MG63 (cell line): ENCODE measurements at regions not wholly inside any gene's neighbourhood (a gene's known extent, or its start where the extent isn't known, plus 50 kb on each side); places are given as distances from the start of the nearest gene placed in this dataset.

Experiments used
- DNase-seq: peaks from one replicate; pipeline ENCODE4 v3.0.0-alpha.2; 2020
- H3K27me3 ChIP-seq: fragments of 250-450 bp; sonication (Bioruptor Pico); 2 replicates; pipeline ENCODE4 v1.5.1; 2020; ENCODE audit warnings: mild to moderate bottlenecking, moderate library complexity
- H3K36me3 ChIP-seq: fragments of 250-450 bp; sonication (Bioruptor Pico); 2 replicates; pipeline ENCODE4 v1.5.1; 2020; ENCODE audit warnings: mild to moderate bottlenecking, moderate library complexity
- H3K4me3 ChIP-seq: fragments of 250-450 bp; sonication (Bioruptor Pico); 2 replicates; pipeline ENCODE4 v1.5.1; 2020; ENCODE audit warnings: mild to moderate bottlenecking, moderate library complexity
- H3K9me3 ChIP-seq: fragments of 250-450 bp; sonication (Bioruptor Pico); 2 replicates; pipeline ENCODE4 v1.5.1; 2020; ENCODE audit warnings: mild to moderate bottlenecking, moderate library complexity

DNA sequence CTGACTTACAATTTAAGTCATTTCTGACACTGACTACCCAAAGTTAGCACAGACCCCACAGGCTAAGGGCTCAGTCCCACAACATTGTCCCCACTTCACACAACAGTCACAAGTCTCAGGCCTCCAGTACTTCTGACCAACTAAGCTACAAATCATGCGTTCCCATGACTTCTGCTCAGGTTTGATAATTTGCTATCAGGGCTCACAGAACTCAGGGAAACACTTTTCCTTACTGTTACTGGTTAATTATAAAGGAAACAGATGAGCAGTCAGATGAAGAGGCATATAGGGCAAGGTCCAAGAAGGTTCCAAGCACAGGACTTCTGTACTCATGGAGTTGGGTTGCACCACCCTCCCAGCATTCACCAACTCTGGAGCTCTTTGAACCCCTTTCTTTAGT lies 151.2 kb upstream of the TNR start:
- DNase-seq: no peak
- Histone ChIP-seq H3K9me3 (no peaks in the 10 kb centered on the region), H3K27me3 (no peaks in the 10 kb centered on the region), H3K36me3 (no peaks in the 10 kb centered on the region), H3K4me3 (no peak overlapping the region)

- Histone ChIP-seq H3K9me3 (no peaks in the 10 kb centered on the region), H3K27me3 (no peaks in the 10 kb centered on the region), H3K4me3 (no peak overlapping the region), H3K36me3 (no peaks in the 10 kb centered on the region)
- no peak for DNase-seq
Observed at GRCh38 chr1:175893192-175893591, 149.8 kb upstream of the TNR start.

DNA sequence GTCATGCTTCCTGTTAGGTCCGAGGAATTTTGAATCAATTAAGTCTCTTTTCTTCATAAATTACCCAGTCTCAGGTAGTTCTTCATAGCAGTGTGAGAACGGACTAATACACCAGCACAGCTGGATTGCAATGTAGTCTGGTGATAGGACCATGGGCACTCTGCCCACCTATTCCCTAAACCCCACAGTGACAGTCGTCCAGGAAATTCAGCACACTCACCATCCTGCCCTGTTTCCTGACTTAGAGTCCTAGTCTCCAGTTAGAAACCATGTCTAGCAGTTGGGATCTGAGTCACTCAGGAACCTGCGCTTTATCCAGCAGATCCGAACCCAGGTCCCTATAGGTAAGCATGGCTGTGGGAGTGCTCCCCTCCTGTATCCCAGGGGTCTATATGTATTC lies 149.3 kb upstream of the TNR start:
- H3K4me3 ChIP-seq: no peak overlapping the region
- no peaks in the 10 kb centered on the region for H3K36me3 ChIP-seq
- DNase-seq: no peak
- H3K9me3 ChIP-seq: no peaks in the 10 kb centered on the region
- no peaks in the 10 kb centered on the region for H3K27me3 ChIP-seq

DNA sequence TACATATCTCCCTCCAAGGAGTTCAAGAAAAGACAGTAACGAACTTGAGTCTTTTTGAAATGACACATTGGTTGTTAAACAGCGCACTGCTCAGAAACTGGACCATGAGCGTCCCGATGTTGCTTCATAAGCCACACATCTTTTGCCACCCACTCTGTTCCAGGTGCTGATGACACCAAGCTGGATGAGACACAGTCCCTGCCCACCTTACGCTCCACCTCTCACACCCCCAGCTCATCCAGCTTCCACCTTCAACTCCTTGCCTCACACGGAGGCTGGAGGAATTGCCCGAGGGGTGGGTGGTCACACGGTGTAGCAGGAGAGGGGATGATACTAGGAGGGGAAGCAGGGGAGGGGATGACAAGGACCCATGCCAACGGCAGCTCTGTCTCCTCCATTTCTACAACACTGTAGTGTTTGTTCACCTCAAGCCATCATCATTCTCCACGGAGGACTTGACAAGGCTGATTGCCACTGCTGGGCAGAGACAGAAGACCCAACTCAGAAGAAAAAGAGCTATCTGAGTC lies 148.5 kb upstream of the TNR start:
- Histone ChIP-seq H3K9me3 (no peaks in the 10 kb centered on the region), H3K27me3 (no peaks in the 10 kb centered on the region), H3K4me3 (no peak overlapping the region), H3K36me3 (no peaks in the 10 kb centered on the region)
- DNase-seq: no peak

GRCh38 chr1:175890958-175891357 lies 147.6 kb upstream of the TNR start:
- Histone ChIP-seq H3K9me3 (no peaks in the 10 kb centered on the region), H3K27me3 (no peaks in the 10 kb centered on the region), H3K36me3 (no peaks in the 10 kb centered on the region), H3K4me3 (no peak overlapping the region)
- DNase-seq: no peak

- DNase-seq: no peak
- H3K9me3 ChIP-seq: no peaks in the 10 kb centered on the region
- no peaks in the 10 kb centered on the region for H3K36me3 ChIP-seq
- H3K4me3 ChIP-seq: no peak overlapping the region
- H3K27me3 ChIP-seq: no peaks in the 10 kb centered on the region
Observed at GRCh38 chr1:175889848-175890247, 146.5 kb upstream of the TNR start.

GRCh38 chr1:175888996-175889395 lies 145.6 kb upstream of the TNR start:
- Histone ChIP-seq H3K27me3 (no peaks in the 10 kb centered on the region), H3K9me3 (no peaks in the 10 kb centered on the region), H3K36me3 (no peaks in the 10 kb centered on the region), H3K4me3 (no peak overlapping the region)
- peak; percentile 39 for DNase-seq

DNA sequence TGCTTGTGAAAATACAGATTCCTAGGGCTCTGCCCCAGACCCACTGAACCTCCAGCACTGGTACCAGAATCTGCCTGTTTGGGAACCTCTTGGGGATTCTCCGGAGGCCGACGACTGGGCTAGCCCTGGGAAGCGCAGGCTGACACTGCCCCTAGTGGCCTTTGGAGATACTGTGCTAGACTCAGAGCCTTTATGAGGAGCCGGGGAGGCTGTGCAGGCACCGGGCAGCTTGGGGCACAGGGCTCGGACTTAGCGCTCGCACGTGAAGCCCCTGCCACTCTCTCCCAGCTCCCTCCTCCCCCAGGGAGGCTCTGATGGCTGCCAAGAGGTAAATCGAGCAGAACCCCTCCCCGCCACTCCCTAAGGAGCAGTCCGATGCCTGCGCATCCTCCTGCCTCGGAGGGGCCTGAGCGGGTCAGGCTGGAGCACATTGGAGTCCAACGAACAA lies 144.6 kb upstream of the TNR start:
- Histone ChIP-seq H3K4me3 (no peak overlapping the region), H3K9me3 (no peaks in the 10 kb centered on the region), H3K27me3 (no peaks in the 10 kb centered on the region), H3K36me3 (no peaks in the 10 kb centered on the region)
- peak; percentile 50 for DNase-seq

GRCh38 chr1:175887521-175887920 lies 144.1 kb upstream of the TNR start:
- no peak overlapping the region for H3K4me3 ChIP-seq
- no peak for DNase-seq
- no peaks in the 10 kb centered on the region for H3K27me3 ChIP-seq
- no peaks in the 10 kb centered on the region for H3K9me3 ChIP-seq
- H3K36me3 ChIP-seq: no peaks in the 10 kb centered on the region

DNA sequence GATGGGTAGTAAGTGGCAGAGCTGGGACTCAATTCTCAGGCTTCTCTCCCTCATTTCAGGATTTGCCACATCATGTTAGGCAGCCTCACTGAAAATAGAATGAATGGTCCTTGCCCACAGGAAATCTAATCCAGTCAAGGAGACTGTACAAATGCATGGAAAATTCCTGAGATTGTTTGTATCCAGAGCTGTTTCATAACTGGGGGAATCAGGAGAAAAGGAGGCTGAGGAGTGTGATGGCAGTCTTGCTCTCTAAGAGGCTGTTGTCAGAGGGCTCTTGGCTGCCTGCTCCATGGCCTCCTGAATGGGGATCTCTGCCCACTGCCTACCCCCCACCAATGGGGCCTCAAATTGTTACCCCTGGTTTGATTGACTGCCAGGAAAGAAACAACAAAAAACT lies 141.9 kb upstream of the TNR start:
- H3K4me3 ChIP-seq: no peak overlapping the region
- no peaks in the 10 kb centered on the region for H3K9me3 ChIP-seq
- H3K36me3 ChIP-seq: no peaks in the 10 kb centered on the region
- no peaks in the 10 kb centered on the region for H3K27me3 ChIP-seq
- no peak for DNase-seq

GRCh38 chr1:175884369-175884768 lies 141.0 kb upstream of the TNR start:
- no peaks in the 10 kb centered on the region for H3K9me3 ChIP-seq
- H3K27me3 ChIP-seq: no peaks in the 10 kb centered on the region
- no peak overlapping the region for H3K4me3 ChIP-seq
- no peak for DNase-seq
- no peaks in the 10 kb centered on the region for H3K36me3 ChIP-seq

- H3K4me3 ChIP-seq: no peak overlapping the region
Observed at GRCh38 chr1:175882192-175882591, 138.8 kb upstream of the TNR start.

DNA sequence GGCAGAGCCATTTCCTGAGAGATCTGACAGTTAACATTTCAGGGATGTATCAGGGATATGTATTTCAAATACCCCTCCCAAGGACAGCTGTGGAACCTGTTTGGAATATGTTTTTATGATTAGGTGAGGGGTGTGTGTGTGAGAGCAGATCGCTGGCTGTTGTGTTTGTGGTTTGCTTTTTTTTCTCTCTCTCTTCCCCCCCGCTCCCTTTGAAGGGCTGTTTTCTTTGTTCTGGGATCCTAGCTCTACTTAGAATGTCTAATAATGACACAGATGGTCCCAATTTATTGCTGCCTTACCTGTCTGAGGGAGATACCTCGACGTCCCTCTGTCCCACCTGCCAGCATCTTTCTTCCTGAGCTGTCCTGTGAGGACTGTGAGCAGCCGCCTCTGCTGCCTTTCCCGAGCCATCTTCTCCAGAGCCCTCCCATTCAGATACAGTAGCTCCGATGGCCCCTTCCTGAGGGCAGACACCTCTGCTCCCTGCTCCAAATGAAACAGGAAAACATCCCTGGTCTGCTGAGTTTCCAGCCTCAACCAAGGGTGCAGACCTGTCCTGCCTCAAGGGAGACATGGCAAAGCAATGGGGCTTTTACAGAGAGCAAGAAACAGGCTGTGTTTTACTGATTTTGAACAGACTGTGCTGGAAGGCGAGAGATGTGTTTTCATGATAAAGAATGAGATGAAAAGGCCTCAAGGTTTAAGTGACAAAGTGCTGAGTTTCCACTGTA lies 138.0 kb upstream of the TNR start:
- H3K36me3 ChIP-seq: no peaks in the 10 kb centered on the region
- no peak overlapping the region for H3K4me3 ChIP-seq
- DNase-seq: no peak
- H3K27me3 ChIP-seq: no peaks in the 10 kb centered on the region
- H3K9me3 ChIP-seq: no peaks in the 10 kb centered on the region

More at GRCh38 chr1:175882192-175882591, 138.8 kb upstream of the TNR start:
- DNase-seq: no peak
- Histone ChIP-seq H3K27me3 (no peaks in the 10 kb centered on the region), H3K36me3 (no peaks in the 10 kb centered on the region), H3K9me3 (no peaks in the 10 kb centered on the region)

GRCh38 chr1:175878775-175879174 lies 135.4 kb upstream of the TNR start:
- Histone ChIP-seq H3K27me3 (no peaks in the 10 kb centered on the region), H3K9me3 (no peaks in the 10 kb centered on the region), H3K36me3 (no peaks in the 10 kb centered on the region), H3K4me3 (no peak overlapping the region)
- DNase-seq: no peak

GRCh38 chr1:175877939-175878737 lies 134.7 kb upstream of the TNR start:
- Histone ChIP-seq H3K9me3 (no peaks in the 10 kb centered on the region), H3K27me3 (no peaks in the 10 kb centered on the region), H3K36me3 (no peaks in the 10 kb centered on the region), H3K4me3 (no peak overlapping the region)
- peak; percentile 89 for DNase-seq

DNA sequence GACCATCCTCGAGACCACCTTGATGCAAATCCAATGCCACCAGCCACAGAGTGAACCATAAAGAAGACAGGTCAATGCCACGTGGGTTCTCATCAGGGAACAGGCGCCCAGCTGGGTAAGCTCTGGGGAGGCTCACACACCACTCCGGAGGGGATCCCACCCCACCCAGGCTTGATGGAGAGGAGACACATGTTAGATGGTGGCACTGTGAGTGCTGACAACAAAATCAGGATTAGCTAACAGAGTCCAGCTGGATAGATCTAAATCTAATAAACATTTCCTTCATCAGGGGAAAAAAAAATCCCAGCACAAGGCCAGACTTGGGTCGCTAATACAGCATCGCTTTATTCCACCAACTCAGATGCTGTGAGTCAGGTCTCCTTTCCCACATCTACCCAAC lies 132.2 kb upstream of the TNR start:
- Histone ChIP-seq H3K4me3 (no peak overlapping the region), H3K9me3 (no peaks in the 10 kb centered on the region), H3K27me3 (no peaks in the 10 kb centered on the region), H3K36me3 (no peaks in the 10 kb centered on the region)
- DNase-seq: no peak

GRCh38 chr1:175874081-175874480 lies 130.7 kb upstream of the TNR start:
- DNase-seq: no peak
- H3K9me3 ChIP-seq: no peaks in the 10 kb centered on the region
- no peak overlapping the region for H3K4me3 ChIP-seq
- H3K27me3 ChIP-seq: no peaks in the 10 kb centered on the region
- H3K36me3 ChIP-seq: no peaks in the 10 kb centered on the region
